Fibroblast of skin of abdomen (primary cell): ENCODE measurements at regions not wholly inside any gene's neighbourhood (a gene's known extent, or its start where the extent isn't known, plus 50 kb on each side); places are given as distances from the start of the nearest gene placed in this dataset.
A peak's percentile ranks its signal among the peaks of the same experiment; 100 is the strongest.

Experiments used
- DNase-seq: peaks from one replicate; pipeline ENCODE4 v3.0.0-alpha.2; 2013

- no peak for DNase-seq
Observed at GRCh38 chr2:100662866-100663265, 100.1 kb downstream of the PDCL3 start.

DNA sequence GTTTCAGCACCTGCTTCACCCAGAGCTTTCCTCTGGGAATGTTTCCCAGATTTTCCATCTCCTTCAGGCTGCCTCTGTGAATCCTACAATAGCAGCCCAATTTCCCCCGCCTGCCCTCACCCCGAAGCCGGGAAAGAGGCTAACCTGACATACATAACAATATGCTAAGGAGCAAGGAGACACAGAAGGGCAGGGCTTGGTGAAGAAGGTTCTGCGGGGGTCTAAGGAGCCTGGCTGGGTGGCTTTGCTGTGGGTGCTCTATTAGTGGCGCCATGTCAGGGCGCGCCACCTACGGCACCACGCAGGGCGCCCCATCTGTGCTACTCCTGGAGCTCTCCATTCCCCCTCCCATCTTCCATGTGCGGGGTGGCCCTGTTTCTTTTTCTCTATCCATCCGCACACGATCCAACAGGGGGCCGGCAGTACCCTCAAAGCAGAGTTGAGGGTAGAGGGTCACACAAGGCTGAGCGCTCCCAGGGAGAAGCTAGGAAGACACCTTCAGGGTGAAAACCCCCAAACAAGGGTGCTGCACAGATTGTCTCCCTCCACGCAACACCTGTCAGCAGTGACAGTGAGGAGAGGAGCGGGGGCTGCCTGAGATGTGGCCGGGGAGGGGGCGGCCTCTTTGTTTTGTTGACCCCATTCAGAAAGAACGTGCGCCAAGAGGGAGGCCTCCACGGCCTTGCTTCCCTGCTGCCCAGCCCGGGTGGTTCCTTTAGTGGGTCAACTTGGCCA is 101.4 kb downstream of the PDCL3 start:
- no peak for DNase-seq

DNA sequence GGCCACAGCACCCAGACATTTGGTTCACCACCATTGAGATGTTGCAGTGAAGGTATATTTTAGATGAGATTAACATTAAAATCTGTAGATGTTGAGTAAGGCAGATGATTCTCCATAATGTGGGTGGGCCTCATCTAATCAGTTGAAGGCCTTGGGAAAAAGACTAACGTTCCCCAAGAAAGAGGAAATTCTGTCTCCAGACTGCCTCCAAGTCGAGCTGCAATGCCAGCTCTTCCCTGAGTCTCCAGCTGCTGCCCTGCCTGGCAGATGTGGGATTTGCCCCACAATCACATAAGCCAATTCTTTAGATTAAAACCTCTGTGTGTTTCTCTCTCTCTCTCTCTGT is 101.9 kb downstream of the PDCL3 start:
- no peak for DNase-seq

GRCh38 chr2:100666996-100667395 is 104.2 kb downstream of the PDCL3 start:
- DNase-seq: no peak

DNA sequence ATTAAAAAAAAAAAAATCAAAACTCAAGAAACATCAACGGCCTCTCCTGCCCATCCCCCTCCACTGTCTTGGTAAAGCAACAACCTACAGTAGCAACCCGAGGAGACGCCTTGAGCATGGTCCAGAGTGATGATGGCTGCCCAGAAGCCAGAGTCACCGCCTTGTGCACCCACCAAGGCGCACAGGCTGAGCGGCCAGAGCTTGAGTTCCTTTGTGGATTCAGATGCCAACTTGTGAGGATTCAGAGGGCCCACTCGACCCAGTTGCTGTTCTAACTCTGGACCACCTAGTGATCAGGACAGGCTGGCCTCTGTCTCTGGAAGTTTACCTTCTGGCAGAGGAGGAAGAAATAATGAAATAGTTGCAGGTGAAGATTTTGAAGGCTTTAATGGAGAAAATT is 105.0 kb downstream of the PDCL3 start:
- no peak for DNase-seq

- DNase-seq: no peak
Observed at GRCh38 chr2:100670232-100670631, 107.4 kb downstream of the PDCL3 start.

DNA sequence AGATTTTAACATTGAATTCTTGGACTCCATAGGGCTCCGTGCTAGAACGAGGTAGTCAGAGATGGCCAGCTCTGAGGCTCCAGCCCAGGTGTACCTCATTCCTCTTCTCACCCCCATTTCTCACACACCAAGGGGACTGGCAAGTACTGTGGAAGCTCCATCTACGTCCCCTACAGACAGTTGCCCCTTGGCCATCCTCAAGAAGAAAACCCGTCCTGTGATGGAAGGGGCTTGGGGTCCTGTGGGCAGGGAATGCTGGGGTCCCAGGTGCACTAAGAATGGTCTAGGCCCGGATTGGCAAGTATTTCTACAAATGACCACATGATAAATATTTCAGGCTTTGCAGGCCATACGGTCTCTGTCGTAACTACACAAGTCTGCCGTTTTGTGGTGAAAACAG is 110.3 kb downstream of the PDCL3 start:
- no peak for DNase-seq

DNA sequence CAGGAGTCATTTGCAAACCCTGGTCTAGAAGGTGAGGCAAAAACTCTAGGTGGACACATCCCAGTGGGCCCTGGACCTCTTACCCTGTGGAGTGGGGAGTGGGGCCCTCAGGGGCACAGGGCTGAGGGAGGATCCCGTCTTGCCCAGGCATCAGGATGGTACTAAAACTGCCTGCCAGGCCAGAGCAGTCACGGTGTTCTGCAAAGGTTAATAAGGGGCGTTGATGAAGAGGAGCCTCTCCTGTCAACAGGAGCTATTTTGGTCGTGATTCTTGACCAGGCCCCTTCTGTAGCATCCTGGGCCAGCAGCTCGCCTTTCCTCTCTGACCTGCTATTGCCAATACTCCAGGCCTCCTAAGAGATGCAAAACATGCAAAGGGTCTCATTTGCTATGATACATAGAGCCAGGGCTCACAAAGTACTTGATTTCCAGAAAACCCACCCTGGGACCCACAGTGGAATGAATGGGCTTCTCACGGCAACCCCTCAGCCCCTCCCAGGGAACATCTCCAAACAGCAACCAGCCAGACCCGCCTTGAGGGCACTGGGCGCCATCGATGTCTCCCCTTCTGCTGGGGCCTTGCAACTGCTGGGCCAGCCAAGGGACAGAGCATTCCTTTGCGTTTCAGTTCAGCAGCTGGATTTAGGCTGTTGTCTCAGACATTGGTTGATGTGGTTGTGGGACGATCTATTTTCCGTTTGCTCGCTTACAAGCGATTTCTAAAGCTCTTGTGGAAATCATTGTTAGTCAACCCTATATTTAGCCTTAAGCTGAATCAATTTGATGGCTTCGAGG is 111.1 kb downstream of the PDCL3 start:
- DNase-seq: no peak

DNA sequence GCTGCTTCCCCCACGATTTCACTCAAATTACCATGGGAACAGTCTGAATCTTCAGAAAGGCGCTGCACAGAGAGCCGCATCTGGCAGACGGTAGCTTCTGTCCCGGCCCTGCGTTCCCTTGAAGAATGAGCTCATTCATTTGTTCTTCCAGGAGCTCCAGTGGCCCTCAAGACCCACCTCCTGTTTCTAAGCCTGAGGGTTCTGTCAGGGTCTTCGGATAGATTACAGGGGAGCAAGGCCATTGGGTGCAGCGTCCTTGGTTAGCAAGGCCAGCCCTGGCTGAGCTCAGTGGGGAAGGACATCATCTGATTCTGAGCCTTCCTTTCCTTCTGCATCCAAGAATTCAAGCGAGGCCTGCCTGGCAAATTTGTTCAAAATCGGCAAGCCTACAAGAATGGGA is 111.9 kb downstream of the PDCL3 start:
- DNase-seq: no peak

DNA sequence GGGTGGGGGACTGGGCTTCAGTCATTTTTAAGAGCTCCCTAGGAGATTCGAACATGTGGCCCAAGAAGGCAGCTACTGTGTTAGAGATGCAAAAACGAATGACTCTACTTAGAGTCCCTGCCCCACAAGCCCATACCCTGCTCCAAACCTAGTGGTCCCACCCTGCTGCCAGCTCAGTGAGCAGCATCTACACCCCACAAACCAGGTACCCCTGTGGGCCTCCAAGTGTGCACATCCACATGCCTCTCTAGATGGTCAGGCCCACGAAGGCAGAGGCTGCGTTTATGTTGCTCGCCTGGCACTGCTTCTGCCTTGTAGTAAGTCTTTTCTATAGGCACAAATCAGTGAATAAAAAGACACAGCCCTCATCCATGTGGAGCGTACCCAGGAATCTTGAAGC is 112.6 kb downstream of the PDCL3 start:
- no peak for DNase-seq

DNA sequence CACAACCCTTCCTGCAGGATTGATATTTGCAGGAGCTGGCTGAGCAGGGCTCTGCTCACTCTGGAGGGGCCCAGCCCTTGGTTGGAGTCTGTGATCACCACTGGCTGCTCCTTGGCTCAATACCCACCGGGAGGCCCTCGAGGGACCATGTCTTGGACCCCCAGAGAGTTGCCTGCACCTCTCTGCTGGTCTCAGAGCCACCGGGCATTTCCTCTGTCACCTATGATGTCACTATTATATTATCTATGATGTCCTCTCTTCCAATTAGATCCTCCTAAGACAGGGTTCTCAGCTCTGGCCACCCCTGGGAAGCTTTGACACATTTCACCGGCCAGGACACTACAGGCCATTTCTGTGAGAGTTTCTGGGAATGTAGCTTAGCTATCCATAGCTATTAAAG is 113.1 kb downstream of the PDCL3 start:
- no peak for DNase-seq

- DNase-seq: no peak
Observed at GRCh38 chr2:100676346-100676745, 113.6 kb downstream of the PDCL3 start.

DNA sequence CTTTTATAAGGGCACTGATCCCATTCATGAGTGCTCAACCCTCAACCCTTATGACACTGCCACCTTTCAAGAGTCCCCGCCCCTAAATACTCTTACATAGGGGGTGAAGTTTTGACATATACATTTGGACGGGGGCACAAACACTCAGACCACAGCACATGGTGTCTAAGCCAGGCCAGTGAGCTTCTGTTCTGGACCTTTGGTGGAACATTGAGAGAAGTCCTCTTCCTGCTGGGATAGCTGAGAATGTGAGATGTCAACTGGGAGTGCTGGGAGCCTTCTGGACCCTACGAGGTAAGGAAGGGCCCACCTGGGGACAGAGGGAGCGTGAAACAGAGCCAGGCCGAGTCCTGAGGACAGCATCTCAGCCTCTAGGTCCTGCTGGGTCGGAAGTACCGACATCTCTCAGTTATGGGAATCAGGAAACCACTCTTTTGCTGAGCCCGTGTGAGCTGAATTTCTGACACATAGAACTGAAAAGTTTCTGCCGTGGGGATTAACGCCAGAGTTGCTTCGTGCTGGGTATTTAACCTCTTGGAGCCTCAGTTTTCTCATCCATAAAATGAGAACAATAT is 114.9 kb downstream of the PDCL3 start:
- no peak for DNase-seq

DNA sequence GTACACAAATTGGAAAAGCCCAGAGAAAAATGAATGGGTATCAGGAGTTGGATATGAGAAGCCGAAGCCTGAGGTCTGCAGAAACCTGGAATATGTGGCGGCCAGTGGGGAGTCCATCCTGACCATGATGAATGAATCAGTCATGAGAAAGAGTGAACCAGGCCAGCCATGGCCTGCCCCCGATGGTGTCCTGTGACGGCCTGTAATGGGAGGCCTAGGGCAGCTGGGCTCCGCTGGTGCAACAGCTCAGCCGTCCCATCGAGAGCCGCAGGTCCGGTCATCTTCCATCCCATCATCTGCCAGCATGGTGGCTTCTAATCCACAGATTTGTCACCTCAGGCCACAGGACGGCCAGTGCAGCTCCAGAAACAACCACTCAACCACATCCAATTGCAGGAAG is 116.4 kb downstream of the PDCL3 start:
- no peak for DNase-seq

DNA sequence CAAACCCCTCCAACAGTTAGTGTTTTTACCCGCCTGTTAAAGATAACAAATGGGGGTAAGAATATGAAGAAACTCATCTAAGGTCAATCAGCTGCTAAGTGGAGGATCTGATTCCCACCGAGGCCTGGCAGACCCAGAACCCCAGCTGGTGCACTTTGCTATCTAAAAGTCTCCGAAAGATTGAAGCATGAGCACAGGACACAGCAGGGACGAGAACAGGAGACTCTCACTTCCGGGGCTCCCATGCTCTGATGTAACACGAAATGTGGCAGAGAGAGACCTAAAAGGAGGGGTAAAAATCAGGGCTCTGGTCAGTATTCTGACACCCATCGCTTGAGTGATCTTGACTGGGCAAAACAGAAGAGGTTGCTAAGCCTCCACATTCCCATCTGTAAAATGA is 119.7 kb downstream of the PDCL3 start:
- DNase-seq: no peak

DNA sequence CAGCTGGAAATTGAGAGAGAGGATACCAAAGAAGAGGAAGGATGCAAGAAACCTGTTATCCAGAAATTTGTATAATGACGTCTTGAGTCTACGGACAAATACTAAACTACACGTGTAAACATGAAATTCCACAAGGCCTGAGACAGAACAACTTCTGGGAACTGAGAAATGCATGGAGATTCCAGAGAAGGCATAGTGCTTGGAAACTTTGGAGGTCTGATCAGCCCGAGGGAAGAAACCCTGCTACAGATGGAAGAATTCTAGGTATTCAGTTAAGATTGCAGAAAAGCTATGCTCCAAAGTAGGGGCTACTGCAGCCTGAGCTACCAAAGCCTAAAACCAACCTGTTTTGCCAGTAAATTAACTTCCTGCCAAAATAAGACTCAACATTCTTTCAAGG is 120.4 kb downstream of the PDCL3 start:
- no peak for DNase-seq

- no peak for DNase-seq
Observed at GRCh38 chr2:100691846-100692245, 128.1 kb upstream of the NPAS2 start.

- no peak for DNase-seq
Observed at GRCh38 chr2:100692381-100692780, 127.6 kb upstream of the NPAS2 start.

DNA sequence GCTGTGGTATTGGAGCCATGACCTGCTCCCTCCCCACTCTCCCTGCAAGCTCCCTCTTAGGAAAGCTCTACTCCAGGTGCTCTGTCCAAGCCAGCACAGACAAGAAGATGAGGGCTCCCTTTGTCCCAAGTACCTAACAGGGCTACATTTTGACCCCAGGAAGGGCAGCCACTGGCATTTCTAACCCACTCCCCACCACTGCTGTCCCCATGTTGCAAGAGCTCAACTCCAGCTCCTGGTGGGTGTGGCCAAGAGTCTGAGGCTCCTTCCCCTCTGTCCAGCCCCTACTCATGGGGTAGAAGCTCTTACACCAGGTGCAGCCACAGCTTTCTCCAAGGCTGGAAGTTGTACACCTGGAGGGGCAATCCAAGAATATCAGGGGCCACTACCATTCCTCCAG is 127.0 kb upstream of the NPAS2 start:
- DNase-seq: no peak

GRCh38 chr2:100699131-100699530 is 120.8 kb upstream of the NPAS2 start:
- no peak for DNase-seq

DNA sequence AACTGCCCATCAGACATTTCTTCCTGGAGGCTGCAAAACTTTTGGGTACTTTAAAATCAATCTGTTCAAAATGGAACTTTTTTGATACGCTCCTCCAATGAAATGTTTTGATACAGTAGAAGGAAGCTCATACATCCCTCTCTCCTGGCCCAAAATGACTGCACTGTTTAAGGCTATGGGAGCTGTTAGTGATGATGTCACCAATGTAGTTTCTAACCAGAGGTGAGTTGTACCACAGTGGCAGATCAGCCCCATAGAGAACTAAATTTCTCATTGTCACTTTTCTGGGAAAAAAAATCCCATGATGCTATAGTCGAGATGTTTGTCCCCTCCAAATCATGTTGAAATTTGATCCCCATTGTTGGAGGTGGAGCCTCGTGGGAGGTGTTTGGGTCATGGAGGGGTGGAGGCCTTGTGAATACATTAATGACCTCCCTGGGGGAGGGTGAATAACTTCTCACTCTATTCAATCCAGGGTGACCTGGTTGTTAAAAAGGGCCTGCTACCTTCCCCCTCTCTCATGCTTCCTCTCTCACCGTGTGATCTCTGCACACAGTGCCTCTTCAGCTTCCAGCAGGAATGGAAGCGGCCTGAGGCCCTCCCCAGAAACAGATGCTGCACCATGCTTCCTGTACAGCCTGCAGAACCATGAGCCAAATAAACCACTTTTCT is 117.4 kb upstream of the NPAS2 start:
- DNase-seq: no peak

DNA sequence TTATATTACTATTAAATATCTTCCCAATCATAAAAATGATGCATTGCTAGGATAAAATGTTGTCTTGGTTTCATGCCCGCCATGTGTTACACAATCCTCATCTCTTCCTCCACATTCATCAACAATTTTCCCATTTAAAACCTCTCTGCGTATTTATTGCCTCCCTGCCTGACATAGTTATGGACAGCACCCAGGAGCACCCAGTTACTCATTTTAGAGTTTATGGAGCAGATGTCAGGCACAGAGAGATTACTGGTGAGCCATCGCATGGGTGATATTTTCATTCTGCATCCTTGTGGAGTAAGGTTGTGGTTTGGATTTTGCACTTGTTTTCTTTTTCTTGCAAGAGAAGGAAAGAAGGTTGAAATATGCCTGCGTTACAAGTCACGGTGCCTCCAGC is 116.7 kb upstream of the NPAS2 start:
- peak; percentile 46 for DNase-seq

DNA sequence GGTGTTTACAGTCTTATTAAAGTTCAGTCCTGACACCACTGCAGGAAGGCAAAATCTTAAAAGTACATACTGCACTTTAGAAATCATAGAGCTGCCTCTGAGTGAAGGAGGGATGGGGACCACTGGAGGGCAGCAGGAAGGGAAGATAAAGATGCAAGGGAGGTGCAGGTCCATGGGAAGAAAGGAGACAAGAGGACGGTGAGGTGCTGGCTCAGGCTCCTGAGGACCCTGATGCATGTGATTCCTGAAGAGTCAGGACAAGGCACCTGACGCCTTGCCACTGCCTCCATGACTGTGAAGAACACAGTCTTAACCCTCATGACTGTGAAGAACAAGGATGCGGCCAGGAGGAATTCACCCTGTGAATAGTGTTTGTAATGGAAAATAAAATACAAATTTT is 116.2 kb upstream of the NPAS2 start:
- no peak for DNase-seq

- DNase-seq: no peak
Observed at GRCh38 chr2:100704156-100704555, 115.8 kb upstream of the NPAS2 start.
